ENCODE measurements at regions not wholly inside any gene's neighbourhood (a gene's known extent, or its start where the extent isn't known, plus 50 kb on each side); places are given as distances from the start of the nearest gene placed in this dataset.

GRCh38 chr2:176534798-176535466, 265.7 kb downstream of the MTX2 start:
- H3K4me3 Mint-ChIP-seq (ENCODE audit: unreplicated experiment) = no peak overlapping the region
- TF ChIP-seq, protein P1, sequence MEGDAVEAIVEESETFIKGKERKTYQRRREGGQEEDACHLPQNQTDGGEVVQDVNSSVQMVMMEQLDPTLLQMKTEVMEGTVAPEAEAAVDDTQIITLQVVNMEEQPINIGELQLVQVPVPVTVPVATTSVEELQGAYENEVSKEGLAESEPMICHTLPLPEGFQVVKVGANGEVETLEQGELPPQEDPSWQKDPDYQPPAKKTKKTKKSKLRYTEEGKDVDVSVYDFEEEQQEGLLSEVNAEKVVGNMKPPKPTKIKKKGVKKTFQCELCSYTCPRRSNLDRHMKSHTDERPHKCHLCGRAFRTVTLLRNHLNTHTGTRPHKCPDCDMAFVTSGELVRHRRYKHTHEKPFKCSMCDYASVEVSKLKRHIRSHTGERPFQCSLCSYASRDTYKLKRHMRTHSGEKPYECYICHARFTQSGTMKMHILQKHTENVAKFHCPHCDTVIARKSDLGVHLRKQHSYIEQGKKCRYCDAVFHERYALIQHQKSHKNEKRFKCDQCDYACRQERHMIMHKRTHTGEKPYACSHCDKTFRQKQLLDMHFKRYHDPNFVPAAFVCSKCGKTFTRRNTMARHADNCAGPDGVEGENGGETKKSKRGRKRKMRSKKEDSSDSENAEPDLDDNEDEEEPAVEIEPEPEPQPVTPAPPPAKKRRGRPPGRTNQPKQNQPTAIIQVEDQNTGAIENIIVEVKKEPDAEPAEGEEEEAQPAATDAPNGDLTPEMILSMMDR (IDR thresholded peaks at IDR 0.05; ENCODE audit: partially characterized antibody, unreplicated experiment) = no peak
- no peaks in the 10 kb centered on the region for H3K9me3 Mint-ChIP-seq (ENCODE audit: unreplicated experiment)
- H3K36me3 Mint-ChIP-seq (ENCODE audit: unreplicated experiment) = no peaks in the 10 kb centered on the region
- no peak overlapping the region for H3K27ac Mint-ChIP-seq (ENCODE audit: unreplicated experiment)
- H3K27me3 Mint-ChIP-seq (ENCODE audit: unreplicated experiment) = peaks cover 1% of the 10 kb centered on the region
- no peaks in the 10 kb centered on the region for H3K4me1 Mint-ChIP-seq (ENCODE audit: low read depth, unreplicated experiment)
- no peak for DNase-seq

DNA sequence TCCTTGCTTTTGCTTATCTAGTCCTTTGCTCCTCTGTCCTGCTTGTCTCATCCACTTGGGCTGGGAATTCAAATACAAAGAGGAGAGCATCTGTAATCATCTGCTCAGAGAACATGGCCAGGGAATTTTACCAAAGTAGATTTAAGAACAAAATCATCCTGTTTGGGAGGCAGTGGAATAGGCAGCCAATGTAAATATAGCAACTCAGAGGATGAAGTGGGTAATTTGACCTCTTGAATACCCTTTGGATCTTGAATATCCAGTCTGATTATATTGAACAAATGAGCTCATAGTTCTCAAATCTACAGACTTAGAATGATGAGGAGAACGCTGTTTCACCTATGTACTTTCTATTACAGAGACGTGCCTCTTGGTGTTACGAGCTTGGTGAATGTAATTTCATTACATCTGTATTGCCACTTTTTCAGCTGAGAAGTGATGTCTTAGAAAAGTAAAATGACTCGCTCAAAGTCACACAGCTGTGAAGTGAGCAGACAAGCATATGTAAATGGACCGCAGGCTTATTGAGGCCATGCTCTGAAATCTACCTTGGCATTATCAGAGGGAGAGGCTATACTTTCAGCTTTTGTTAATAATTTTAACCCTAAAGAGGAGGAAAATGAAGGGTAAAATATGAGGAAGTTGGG, 266.3 kb downstream of the MTX2 start:
- Mint-ChIP-seq H3K36me3 (ENCODE audit: unreplicated experiment) (no peaks in the 10 kb centered on the region), H3K27me3 (ENCODE audit: unreplicated experiment) (peaks cover 2% of the 10 kb centered on the region), H3K4me3 (ENCODE audit: unreplicated experiment) (no peak overlapping the region), H3K9me3 (ENCODE audit: unreplicated experiment) (no peaks in the 10 kb centered on the region), H3K27ac (ENCODE audit: unreplicated experiment) (no peak overlapping the region), H3K4me1 (ENCODE audit: low read depth, unreplicated experiment) (no peaks in the 10 kb centered on the region)
- TF ChIP-seq, protein P1 (IDR thresholded peaks at IDR 0.05; ENCODE audit: partially characterized antibody, unreplicated experiment) = no peak
- no peak for DNase-seq

DNA sequence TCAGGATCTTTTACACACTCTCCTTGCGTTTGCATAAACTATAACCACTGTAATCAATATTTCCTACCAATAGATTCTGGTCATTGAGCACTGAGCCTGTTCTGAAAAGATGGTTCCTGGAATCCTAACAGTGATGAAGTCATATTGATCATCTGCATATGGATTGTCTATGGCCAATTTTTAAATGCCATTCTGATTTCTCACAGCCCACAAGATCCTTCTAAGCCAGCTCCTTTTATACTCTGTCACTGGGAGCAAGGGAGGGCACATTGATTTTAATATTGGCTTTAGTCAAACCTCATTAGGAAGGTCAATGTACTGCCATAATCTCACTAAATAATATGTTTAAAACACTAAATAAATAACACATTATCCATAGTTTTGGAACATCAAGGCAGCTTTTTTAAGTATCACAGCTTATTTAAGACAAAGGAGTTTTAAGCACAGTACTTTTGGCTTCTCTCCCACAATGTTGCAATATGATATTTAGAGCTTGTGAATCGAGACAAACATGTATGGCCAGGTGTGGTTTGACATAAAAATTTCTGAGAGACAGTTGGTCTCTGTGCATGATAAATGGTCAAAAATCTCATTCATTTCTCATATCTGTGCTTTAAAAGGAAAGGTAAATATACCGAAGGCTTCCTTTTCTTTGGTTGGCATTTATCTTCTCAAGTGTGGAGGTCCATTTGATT, 267.3 kb downstream of the MTX2 start:
- peaks cover 2% of the 10 kb centered on the region for H3K27me3 Mint-ChIP-seq (ENCODE audit: unreplicated experiment)
- no peak overlapping the region for H3K27ac Mint-ChIP-seq (ENCODE audit: unreplicated experiment)
- TF ChIP-seq, protein P1 (IDR thresholded peaks at IDR 0.05; ENCODE audit: partially characterized antibody, unreplicated experiment) = no peak
- DNase-seq = no peak
- H3K9me3 Mint-ChIP-seq (ENCODE audit: unreplicated experiment) = no peaks in the 10 kb centered on the region
- no peaks in the 10 kb centered on the region for H3K4me1 Mint-ChIP-seq (ENCODE audit: low read depth, unreplicated experiment)
- no peaks in the 10 kb centered on the region for H3K36me3 Mint-ChIP-seq (ENCODE audit: unreplicated experiment)
- H3K4me3 Mint-ChIP-seq (ENCODE audit: unreplicated experiment) = no peak overlapping the region

GRCh38 chr2:176537932-176538331, 268.7 kb downstream of the MTX2 start:
- Mint-ChIP-seq H3K9me3 (ENCODE audit: unreplicated experiment) (no peaks in the 10 kb centered on the region), H3K36me3 (ENCODE audit: unreplicated experiment) (no peaks in the 10 kb centered on the region), H3K4me1 (ENCODE audit: low read depth, unreplicated experiment) (no peaks in the 10 kb centered on the region), H3K27ac (ENCODE audit: unreplicated experiment) (no peak overlapping the region), H3K4me3 (ENCODE audit: unreplicated experiment) (no peak overlapping the region), H3K27me3 (ENCODE audit: unreplicated experiment) (peaks cover 3% of the 10 kb centered on the region)
- DNase-seq = no peak
- TF ChIP-seq, protein P1 (IDR thresholded peaks at IDR 0.05; ENCODE audit: partially characterized antibody, unreplicated experiment) = no peak

- Mint-ChIP-seq H3K4me1 (ENCODE audit: low read depth, unreplicated experiment) (no peaks in the 10 kb centered on the region), H3K27me3 (ENCODE audit: unreplicated experiment) (peaks cover 3% of the 10 kb centered on the region), H3K4me3 (ENCODE audit: unreplicated experiment) (no peak overlapping the region), H3K27ac (ENCODE audit: unreplicated experiment) (no peak overlapping the region), H3K36me3 (ENCODE audit: unreplicated experiment) (no peaks in the 10 kb centered on the region), H3K9me3 (ENCODE audit: unreplicated experiment) (no peaks in the 10 kb centered on the region)
- TF ChIP-seq, protein P1 (IDR thresholded peaks at IDR 0.05; ENCODE audit: partially characterized antibody, unreplicated experiment) = no peak
- no peak for DNase-seq
Observed at GRCh38 chr2:176540995-176541394, 271.8 kb downstream of the MTX2 start.
